Peyer's patch (tissue), 4 donors: ENCODE measurements at regions not wholly inside any gene's neighbourhood (a gene's known extent, or its start where the extent isn't known, plus 50 kb on each side); places are given as distances from the start of the nearest gene placed in this dataset.

Experiments
- DNase-seq, 3 donors: peaks; one replicate each; pipeline ENCODE4 v3.0.0-alpha.2; 2017 to 2019
- H3K27ac ChIP-seq, 4 donors: fragments of 200-600 bp; sonication (generic); one replicate each; pipeline ENCODE4 v1.5.1; 2016 to 2019
- H3K27me3 ChIP-seq, 2 donors: fragments of 200-600 bp; sonication (generic); one replicate each; pipeline ENCODE4 v1.5.1; 2019
- H3K36me3 ChIP-seq, 3 donors: fragments of 200-600 bp; sonication (generic); one replicate each; pipeline ENCODE4 v1.5.1; 2016 to 2019
- H3K4me1 ChIP-seq, 4 donors: fragments of 200-600 bp; sonication (generic); one replicate each; pipeline ENCODE4 v1.5.1; 2016 to 2019
- H3K4me3 ChIP-seq, 4 donors: fragments of 200-600 bp; sonication (generic); 1 replicate in 3 of 4; 2 replicates in 1 of 4; pipeline ENCODE4 v1.5.1; 2016 to 2019; ENCODE audit warnings: mild to moderate bottlenecking in 1 of 4
- H3K9me3 ChIP-seq, 4 donors: fragments of 200-600 bp; sonication (generic); one replicate each; pipeline ENCODE4 v1.5.1; 2016 to 2019; ENCODE audit warnings: mild to moderate bottlenecking in 1 of 4
- CTCF ChIP-seq, 6 experiments: fragments of 450-650 bp in 4 of 6; fragments of 200-600 bp in 2 of 6; sonication (generic) in 1 of 6; IDR thresholded peaks; one replicate each; pipeline ENCODE4 v1.5.1; 2017 to 2019; ENCODE audit warnings: antibody characterized with exemption in 6 of 6, mild to moderate bottlenecking in 3 of 6, moderate library complexity in 1 of 6
- POLR2A ChIP-seq, 2 donors: fragments of 450-650 bp; IDR thresholded peaks; one replicate each; pipeline ENCODE4 v1.5.1; 2017; ENCODE audit warnings: antibody characterized with exemption in 2 of 2, mild to moderate bottlenecking in 2 of 2, moderate library complexity in 2 of 2

GRCh38 chr5:7991125-7991821 lies 122.3 kb downstream of the MTRR start:
- Histone ChIP-seq H3K4me1 (no peaks in the 10 kb centered on the region), H3K4me3 (no peak overlapping the region), H3K27ac (no peak overlapping the region), H3K36me3 (no peaks in the 10 kb centered on the region), H3K9me3 (no peaks in the 10 kb centered on the region), H3K27me3 (no peaks in the 10 kb centered on the region)
- no peak for DNase-seq
- TF ChIP-seq CTCF (IDR thresholded peaks at IDR 0.05) = no peak
- TF ChIP-seq POLR2A (IDR thresholded peaks at IDR 0.05) = no peak

GRCh38 chr5:7995688-7996294 lies 126.8 kb downstream of the MTRR start:
- no peaks in the 10 kb centered on the region for H3K9me3 ChIP-seq
- no peaks in the 10 kb centered on the region for H3K36me3 ChIP-seq
- no peak overlapping the region for H3K4me3 ChIP-seq
- DNase-seq = no peak
- no peaks in the 10 kb centered on the region for H3K4me1 ChIP-seq
- TF ChIP-seq CTCF (IDR thresholded peaks at IDR 0.05) (no peak), POLR2A (IDR thresholded peaks at IDR 0.05) (no peak)
- no peaks in the 10 kb centered on the region for H3K27me3 ChIP-seq
- H3K27ac ChIP-seq = no peak overlapping the region

GRCh38 chr5:8005416-8005815 lies 136.5 kb downstream of the MTRR start:
- Histone ChIP-seq H3K27ac (no peak overlapping the region), H3K36me3 (no peaks in the 10 kb centered on the region), H3K4me3 (no peak overlapping the region), H3K4me1 (no peaks in the 10 kb centered on the region), H3K9me3 (no peaks in the 10 kb centered on the region), H3K27me3 (no peaks in the 10 kb centered on the region)
- TF ChIP-seq POLR2A (IDR thresholded peaks at IDR 0.05) (no peak), CTCF (IDR thresholded peaks at IDR 0.05) (no peak)
- DNase-seq = no peak

GRCh38 chr5:8012131-8012977 lies 143.4 kb downstream of the MTRR start:
- Histone ChIP-seq H3K4me3 (no peak overlapping the region), H3K27ac (no peak overlapping the region), H3K36me3 (no peaks in the 10 kb centered on the region), H3K4me1 (no peaks in the 10 kb centered on the region), H3K9me3 (no peaks in the 10 kb centered on the region), H3K27me3 (no peaks in the 10 kb centered on the region)
- DNase-seq = no peak
- TF ChIP-seq POLR2A (IDR thresholded peaks at IDR 0.05) (no peak), CTCF (IDR thresholded peaks at IDR 0.05) (no peak)

- H3K36me3 ChIP-seq = no peaks in the 10 kb centered on the region
- H3K9me3 ChIP-seq = no peaks in the 10 kb centered on the region
- no peak overlapping the region for H3K4me3 ChIP-seq
- DNase-seq = no peak
- H3K4me1 ChIP-seq = no peaks in the 10 kb centered on the region
- no peak overlapping the region for H3K27ac ChIP-seq
- TF ChIP-seq CTCF (IDR thresholded peaks at IDR 0.05) (no peak), POLR2A (IDR thresholded peaks at IDR 0.05) (no peak)
- H3K27me3 ChIP-seq = no peaks in the 10 kb centered on the region
Measured at GRCh38 chr5:8013948-8014710, 145.2 kb downstream of the MTRR start.
